Memory B cell (primary cell): ENCODE measurements at regions not wholly inside any gene's neighbourhood (a gene's known extent, or its start where the extent isn't known, plus 50 kb on each side); places are given as distances from the start of the nearest gene placed in this dataset.

Source experiments
- ATAC-seq: fragments of 150-1000 bp; cut with Tn5 transposase; 2 replicates; pipeline ENCODE4 v1.10.0; 2021; ENCODE audit warnings: low read depth, mild to moderate bottlenecking, moderate library complexity
- DNase-seq, 2 donors: peaks; one replicate each; pipeline ENCODE4 v3.0.0; 2022; ENCODE audit warnings: low spot score in 2 of 2
- H3K27ac Mint-ChIP-seq: one replicate; pipeline ENCODE4 v1.8.0; 2022; ENCODE audit warnings: mild to moderate bottlenecking, moderate library complexity, mixed read lengths
- H3K27me3 Mint-ChIP-seq: one replicate; pipeline ENCODE4 v1.8.0; 2022; ENCODE audit warnings: mixed read lengths
- H3K36me3 Mint-ChIP-seq: one replicate; pipeline ENCODE4 v1.8.0; 2022; ENCODE audit warnings: mild to moderate bottlenecking, mixed read lengths
- H3K4me1 Mint-ChIP-seq: one replicate; pipeline ENCODE4 v1.8.0; 2022; ENCODE audit warnings: mixed read lengths
- H3K4me3 Mint-ChIP-seq: one replicate; pipeline ENCODE4 v1.8.0; 2022; ENCODE audit warnings: mild to moderate bottlenecking, moderate library complexity, mixed read lengths
- H3K9me3 Mint-ChIP-seq: one replicate; pipeline ENCODE4 v1.8.0; 2022; ENCODE audit warnings: mixed read lengths

DNA sequence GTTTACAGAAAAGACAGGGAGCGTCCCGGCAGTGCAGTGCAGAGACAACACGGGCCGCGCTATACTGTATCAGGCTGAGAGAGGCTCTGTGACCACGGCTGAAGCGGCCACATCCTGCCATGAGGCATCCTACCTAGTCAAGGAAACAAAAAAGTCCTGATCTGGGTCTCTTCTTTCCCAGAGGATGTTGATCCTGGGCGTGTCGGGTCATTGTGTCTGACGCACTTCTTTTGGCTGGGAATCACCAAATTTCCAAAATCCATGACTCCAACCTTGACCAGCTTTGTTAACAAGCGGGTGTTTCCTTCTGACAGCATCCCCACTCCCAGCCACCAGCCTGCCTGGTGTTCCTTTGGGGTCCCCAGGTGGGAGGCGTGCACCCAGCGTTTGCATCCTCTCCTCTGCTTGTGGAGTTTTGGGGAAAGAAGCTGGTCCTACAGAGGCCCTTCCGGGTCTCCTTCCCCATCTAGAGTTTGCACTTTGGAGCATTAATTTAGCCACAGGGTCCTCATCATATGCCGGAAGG is 91.4 kb upstream of the RAI14 start:
- Mint-ChIP-seq H3K4me3 (no peak overlapping the region), H3K27ac (no peak overlapping the region), H3K4me1 (no peaks in the 10 kb centered on the region)

GRCh38 chr5:34570143-34570542 is 86.0 kb upstream of the RAI14 start:
- H3K27me3 Mint-ChIP-seq: peaks cover 3% of the 10 kb centered on the region
- no peak for ATAC-seq
- H3K9me3 Mint-ChIP-seq: no peaks in the 10 kb centered on the region
- DNase-seq: no peak
- no peak overlapping the region for H3K4me3 Mint-ChIP-seq
- no peak overlapping the region for H3K27ac Mint-ChIP-seq
- H3K36me3 Mint-ChIP-seq: no peaks in the 10 kb centered on the region
- no peaks in the 10 kb centered on the region for H3K4me1 Mint-ChIP-seq

More for the DNA sequence above, 91.4 kb upstream of the RAI14 start:
- H3K27me3 Mint-ChIP-seq: peaks cover 3% of the 10 kb centered on the region
- no peaks in the 10 kb centered on the region for H3K9me3 Mint-ChIP-seq
- DNase-seq (no peak), ATAC-seq (no peak)
- H3K36me3 Mint-ChIP-seq: no peaks in the 10 kb centered on the region

DNA sequence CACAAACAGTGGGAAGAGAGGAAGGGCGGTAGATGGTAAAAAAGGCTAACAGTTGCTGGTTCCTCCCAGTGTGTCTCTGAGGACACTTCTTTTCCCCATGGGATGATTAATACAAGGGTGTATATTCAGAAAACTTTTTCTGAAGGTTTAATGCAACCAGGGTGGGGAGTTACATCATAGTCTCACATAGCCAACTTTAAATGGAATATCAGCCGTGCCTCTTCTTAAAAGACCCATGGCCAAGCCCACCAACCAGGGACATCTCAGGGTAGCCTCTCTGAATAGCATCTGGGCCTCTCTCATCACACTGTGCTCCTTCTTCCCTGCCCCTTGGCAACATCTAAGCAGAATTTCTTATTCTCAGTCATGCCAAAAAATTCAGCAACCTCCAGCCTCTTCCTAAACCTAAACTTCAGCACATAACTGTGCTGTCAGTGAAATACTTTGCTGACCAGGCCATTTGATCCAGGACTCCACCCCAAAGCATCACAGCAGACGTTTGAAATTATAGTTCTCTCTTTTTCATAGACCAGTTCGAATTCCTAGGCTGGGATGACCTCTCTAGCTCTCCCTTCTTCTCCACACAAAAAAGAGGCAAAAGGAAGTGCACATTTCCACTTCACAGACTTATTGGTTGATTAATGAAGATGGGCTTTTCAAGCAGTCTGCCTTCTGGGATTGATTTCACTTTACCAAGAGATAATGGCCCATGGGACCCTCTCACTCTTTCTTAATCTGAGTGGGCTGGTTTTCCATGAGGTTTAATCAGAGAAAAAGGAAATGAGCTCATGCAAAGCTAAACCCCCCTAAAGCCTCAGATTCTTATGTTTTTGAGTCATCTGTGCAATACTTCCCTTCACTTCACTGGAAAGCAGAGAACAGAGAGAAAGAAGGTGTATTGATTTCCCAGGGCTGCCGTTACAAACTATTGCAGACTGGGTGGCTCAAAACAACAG is 85.1 kb upstream of the RAI14 start:
- no peaks in the 10 kb centered on the region for H3K9me3 Mint-ChIP-seq

GRCh38 chr5:34571677-34572041 is 84.5 kb upstream of the RAI14 start:
- Mint-ChIP-seq H3K9me3 (no peaks in the 10 kb centered on the region), H3K27me3 (peaks cover 2% of the 10 kb centered on the region)

More for the DNA sequence above, 85.1 kb upstream of the RAI14 start:
- H3K27ac Mint-ChIP-seq: no peak overlapping the region
- no peaks in the 10 kb centered on the region for H3K4me1 Mint-ChIP-seq
- no peak overlapping the region for H3K4me3 Mint-ChIP-seq
- peaks cover 3% of the 10 kb centered on the region for H3K27me3 Mint-ChIP-seq
- no peak for ATAC-seq
- no peaks in the 10 kb centered on the region for H3K36me3 Mint-ChIP-seq
- no peak for DNase-seq

DNA sequence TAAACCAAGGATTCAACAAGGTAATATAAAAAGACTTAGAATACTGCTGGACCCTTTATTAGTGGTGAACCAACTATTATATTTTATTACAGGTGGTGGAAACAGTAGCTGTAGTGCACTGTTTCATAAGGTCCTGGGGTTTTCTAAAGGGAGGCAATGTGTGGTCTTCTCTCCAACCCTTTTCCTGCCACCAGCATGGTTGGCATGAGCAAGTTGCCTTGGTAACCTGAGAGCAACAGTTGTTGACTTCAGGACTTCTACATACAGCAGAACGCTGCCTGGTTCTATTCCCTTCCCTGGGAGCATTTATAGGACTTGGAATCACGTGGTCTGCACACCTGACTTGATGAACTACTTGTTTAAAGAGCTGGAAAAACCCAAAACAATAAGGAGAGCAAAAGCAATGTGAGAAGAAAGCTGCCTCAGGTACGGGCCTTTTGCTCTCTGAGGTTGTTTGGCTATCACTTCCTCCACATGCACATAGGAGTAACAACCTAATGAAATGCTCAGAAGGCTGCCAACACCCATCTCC is 81.1 kb upstream of the RAI14 start:
- Mint-ChIP-seq H3K9me3 (no peaks in the 10 kb centered on the region), H3K4me3 (no peak overlapping the region), H3K4me1 (no peaks in the 10 kb centered on the region), H3K27ac (no peak overlapping the region), H3K36me3 (no peaks in the 10 kb centered on the region), H3K27me3 (peaks cover 2% of the 10 kb centered on the region)
- ATAC-seq (no peak), DNase-seq (no peak)

More at GRCh38 chr5:34571677-34572041, 84.5 kb upstream of the RAI14 start:
- no peak overlapping the region for H3K4me3 Mint-ChIP-seq
- no peaks in the 10 kb centered on the region for H3K36me3 Mint-ChIP-seq
- DNase-seq (no peak), ATAC-seq (no peak)
- H3K27ac Mint-ChIP-seq: no peak overlapping the region
- H3K4me1 Mint-ChIP-seq: no peaks in the 10 kb centered on the region

GRCh38 chr5:34576891-34577666 is 79.0 kb upstream of the RAI14 start:
- Mint-ChIP-seq H3K27ac (no peak overlapping the region), H3K36me3 (no peaks in the 10 kb centered on the region), H3K9me3 (no peaks in the 10 kb centered on the region), H3K4me1 (no peaks in the 10 kb centered on the region), H3K27me3 (peaks cover 7% of the 10 kb centered on the region), H3K4me3 (no peak overlapping the region)
- ATAC-seq (no peak), DNase-seq (no peak)

DNA sequence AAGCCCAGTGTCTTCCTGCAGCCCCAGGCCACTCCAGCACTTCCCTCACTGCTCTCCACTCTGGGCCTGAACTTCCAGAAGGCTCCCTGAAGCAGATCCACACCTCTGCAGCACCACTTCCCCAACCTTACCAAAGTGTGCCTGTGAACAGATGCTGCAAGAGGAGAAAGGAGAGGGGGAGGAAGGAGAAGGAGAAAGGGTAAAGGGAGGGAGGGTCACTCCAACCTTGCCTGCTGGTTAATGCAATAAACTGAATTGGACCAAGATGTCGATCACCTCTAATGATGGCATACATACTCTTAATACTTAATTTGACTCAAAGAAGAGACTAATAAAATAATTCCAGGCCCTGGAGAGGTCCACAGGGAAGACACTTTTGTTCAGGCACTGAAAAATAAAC is 77.2 kb upstream of the RAI14 start:
- no peak overlapping the region for H3K27ac Mint-ChIP-seq
- ATAC-seq (no peak), DNase-seq (no peak)
- H3K27me3 Mint-ChIP-seq: peaks cover 12% of the 10 kb centered on the region
- H3K4me3 Mint-ChIP-seq: no peak overlapping the region
- no peaks in the 10 kb centered on the region for H3K9me3 Mint-ChIP-seq
- H3K4me1 Mint-ChIP-seq: no peaks in the 10 kb centered on the region
- H3K36me3 Mint-ChIP-seq: no peaks in the 10 kb centered on the region

GRCh38 chr5:34580983-34581382 is 75.1 kb upstream of the RAI14 start:
- Mint-ChIP-seq H3K36me3 (no peaks in the 10 kb centered on the region), H3K4me3 (no peak overlapping the region), H3K4me1 (no peaks in the 10 kb centered on the region), H3K27ac (no peak overlapping the region), H3K9me3 (no peaks in the 10 kb centered on the region), H3K27me3 (peaks cover 13% of the 10 kb centered on the region)
- DNase-seq (no peak), ATAC-seq (no peak)

- H3K4me3 Mint-ChIP-seq: no peak overlapping the region
- no peaks in the 10 kb centered on the region for H3K36me3 Mint-ChIP-seq
- DNase-seq (no peak), ATAC-seq (no peak)
- H3K9me3 Mint-ChIP-seq: no peaks in the 10 kb centered on the region
- H3K27me3 Mint-ChIP-seq: peaks cover 15% of the 10 kb centered on the region
- no peak overlapping the region for H3K27ac Mint-ChIP-seq
- no peaks in the 10 kb centered on the region for H3K4me1 Mint-ChIP-seq
Measured at GRCh38 chr5:34582371-34582770, 73.8 kb upstream of the RAI14 start.

- H3K27me3 Mint-ChIP-seq: peaks cover 17% of the 10 kb centered on the region
- H3K36me3 Mint-ChIP-seq: no peaks in the 10 kb centered on the region
- DNase-seq: no peak
- no peak overlapping the region for H3K4me3 Mint-ChIP-seq
- H3K4me1 Mint-ChIP-seq: no peaks in the 10 kb centered on the region
- H3K9me3 Mint-ChIP-seq: no peaks in the 10 kb centered on the region
- no peak for ATAC-seq
- no peak overlapping the region for H3K27ac Mint-ChIP-seq
Measured at GRCh38 chr5:34583167-34583566, 73.0 kb upstream of the RAI14 start.

- Mint-ChIP-seq H3K9me3 (no peaks in the 10 kb centered on the region), H3K4me3 (no peak overlapping the region), H3K4me1 (no peaks in the 10 kb centered on the region), H3K36me3 (no peaks in the 10 kb centered on the region), H3K27ac (no peak overlapping the region), H3K27me3 (peaks cover 17% of the 10 kb centered on the region)
- DNase-seq: no peak
- ATAC-seq: no peak
Measured at GRCh38 chr5:34584165-34584564, 72.0 kb upstream of the RAI14 start.

- Mint-ChIP-seq H3K27ac (no peak overlapping the region), H3K4me1 (no peaks in the 10 kb centered on the region), H3K9me3 (no peaks in the 10 kb centered on the region), H3K36me3 (no peaks in the 10 kb centered on the region), H3K27me3 (peaks cover 17% of the 10 kb centered on the region), H3K4me3 (no peak overlapping the region)
- ATAC-seq (no peak), DNase-seq (no peak)
Measured at GRCh38 chr5:34585601-34586104, 70.5 kb upstream of the RAI14 start.

DNA sequence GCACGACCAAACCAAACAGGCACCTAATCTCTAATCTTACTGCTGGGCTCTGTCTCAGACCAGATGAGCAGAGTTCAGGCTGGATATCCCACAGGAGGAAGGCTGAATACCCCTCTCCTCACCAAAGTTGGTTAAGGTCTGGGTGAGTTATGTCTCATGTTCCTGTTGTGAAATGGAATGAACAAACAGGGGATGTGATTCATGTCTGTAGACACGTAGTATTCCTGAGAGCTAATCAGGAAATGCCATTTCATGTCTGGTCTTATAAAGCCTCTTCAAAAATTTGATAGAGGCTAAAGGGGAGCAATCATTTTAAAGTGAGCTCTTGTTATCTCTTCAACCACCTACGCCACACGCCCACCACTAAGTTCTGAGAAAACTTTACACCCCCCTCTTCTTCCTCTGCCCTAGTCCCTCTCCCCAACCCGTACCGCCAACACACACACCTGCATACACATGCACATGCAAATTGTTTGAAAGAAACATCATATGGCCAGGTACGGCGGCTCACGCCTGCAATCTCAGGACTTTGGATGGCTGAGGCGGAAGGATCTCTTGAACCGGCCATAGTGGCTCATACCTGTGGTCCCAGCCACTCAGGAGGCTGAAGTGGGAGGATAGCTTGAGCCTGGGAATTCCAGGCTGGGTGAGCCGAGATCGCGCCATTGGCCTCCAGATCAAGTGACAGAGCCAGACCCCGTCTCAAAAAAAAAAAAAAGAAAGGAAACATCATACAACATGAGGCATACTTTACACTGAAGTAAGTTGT is 69.8 kb upstream of the RAI14 start:
- Mint-ChIP-seq H3K4me1 (no peaks in the 10 kb centered on the region), H3K27me3 (peaks cover 12% of the 10 kb centered on the region), H3K9me3 (no peaks in the 10 kb centered on the region), H3K36me3 (no peaks in the 10 kb centered on the region), H3K4me3 (no peak overlapping the region), H3K27ac (no peak overlapping the region)
- DNase-seq (no peak), ATAC-seq (no peak)
